NAMALWA (cell line): ENCODE measurements at regions not wholly inside any gene's neighbourhood (a gene's known extent, or its start where the extent isn't known, plus 50 kb on each side); places are given as distances from the start of the nearest gene placed in this dataset.

Experiments used
- DNase-seq: peaks from one replicate; pipeline ENCODE4 v3.0.0-alpha.2; 2015; ENCODE audit warnings: low spot score

DNA sequence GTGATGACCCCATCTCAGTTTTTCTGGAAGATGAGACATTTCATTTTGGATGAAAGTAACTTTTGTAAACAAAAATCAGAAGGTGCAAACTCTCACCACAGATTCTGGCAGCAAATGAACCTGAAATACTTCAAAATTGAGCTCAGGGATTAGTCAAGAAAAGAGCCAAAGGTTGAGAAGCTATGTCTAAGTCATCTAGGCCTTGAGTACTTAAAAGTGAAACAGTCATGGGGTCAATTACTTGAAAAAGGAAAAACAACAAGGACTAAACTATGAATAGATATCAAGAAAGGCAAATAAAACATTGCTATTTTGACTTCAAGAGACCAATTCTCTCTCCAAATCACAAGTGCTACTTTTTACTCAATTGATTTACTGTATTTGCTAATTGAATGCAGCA lies 285.1 kb downstream of the RBM43 start:
- DNase-seq, result no peak

- no peak for DNase-seq
These were observed 286.8 kb downstream of the RBM43 start for GRCh38 chr2:150974864-150975263.

GRCh38 chr2:150974234-150974633 lies 287.4 kb downstream of the RBM43 start:
- DNase-seq, result no peak

GRCh38 chr2:150971910-150972309 lies 289.8 kb downstream of the RBM43 start:
- DNase-seq, result no peak

- no peak for DNase-seq
These were observed 298.3 kb downstream of the RBM43 start for GRCh38 chr2:150963336-150963735.

DNA sequence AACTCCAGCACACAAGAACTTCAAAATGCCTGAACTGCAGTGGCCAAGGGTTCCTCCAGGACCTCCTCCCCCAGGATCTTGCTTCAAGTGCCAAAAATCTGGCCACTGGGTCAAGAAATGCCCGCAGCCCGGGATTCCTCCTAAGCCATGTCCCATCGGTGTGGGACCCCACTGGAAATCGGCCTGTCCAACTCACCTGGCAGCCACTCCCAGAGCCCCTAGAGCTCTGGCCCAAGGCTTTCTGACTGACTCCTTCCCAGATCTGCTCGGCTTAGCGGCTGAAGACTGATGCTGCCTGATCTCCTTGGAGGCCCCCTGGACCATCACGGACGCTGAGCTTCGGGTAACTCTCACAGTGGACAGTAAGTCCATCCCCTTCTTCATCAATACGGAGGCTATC lies 306.4 kb downstream of the RBM43 start:
- DNase-seq, result no peak

DNA sequence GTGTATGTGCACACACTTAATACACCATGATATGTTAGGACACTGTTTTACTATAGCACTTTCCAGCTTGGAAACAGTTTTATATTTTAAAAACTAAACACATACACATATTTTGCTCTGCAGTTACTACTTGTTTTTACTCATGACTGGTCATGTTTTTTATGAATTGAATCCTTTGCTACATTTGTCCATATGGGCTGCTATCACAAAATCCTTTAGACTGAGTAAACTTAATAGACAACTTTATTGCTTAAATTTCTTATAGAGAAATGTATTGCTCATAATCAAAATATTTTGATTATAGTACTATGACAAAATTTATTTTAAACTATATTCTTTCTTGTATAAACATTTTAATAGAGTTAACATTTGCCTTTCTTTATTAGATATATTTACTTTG lies 314.8 kb downstream of the RBM43 start:
- DNase-seq, result no peak

DNA sequence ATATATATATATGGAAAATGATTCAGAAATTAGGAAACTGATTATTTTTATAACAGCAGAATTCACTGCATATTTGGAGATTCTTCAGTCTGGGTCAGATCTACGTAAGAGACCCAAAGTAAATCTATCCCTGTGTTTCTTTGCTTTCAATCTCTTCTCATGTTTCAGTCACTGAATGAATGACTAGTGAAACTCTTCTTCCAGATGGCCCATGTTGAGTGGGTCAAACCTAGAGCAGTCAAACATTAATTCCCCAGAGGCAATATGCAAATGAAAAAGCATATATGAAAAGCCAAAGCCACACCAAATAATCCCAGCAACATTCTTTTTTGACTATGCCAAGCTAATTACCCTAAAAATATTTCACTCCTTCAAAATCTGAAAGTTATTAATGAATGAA lies 317.3 kb downstream of the RBM43 start:
- DNase-seq, result peak; percentile 15

DNA sequence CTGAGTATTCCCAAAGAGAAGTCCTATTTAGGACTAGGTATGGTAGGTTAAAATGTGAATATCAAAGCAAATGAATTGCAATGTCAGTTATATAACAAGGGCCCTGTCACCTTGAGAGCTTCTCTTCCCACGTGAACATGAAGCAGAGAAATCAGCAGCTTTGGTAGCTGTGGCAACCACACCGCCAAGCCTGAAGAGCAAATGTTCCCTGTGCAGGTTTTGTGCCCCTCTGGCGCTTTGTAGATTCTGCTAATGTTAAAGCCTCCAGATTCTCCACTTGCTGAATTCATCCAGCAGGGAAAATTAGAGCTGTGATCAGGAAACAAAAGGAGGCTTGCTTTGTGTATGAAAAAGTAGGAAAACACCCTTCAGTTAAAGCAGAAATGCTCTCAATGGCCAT lies 322.6 kb downstream of the RBM43 start:
- no peak for DNase-seq

DNA sequence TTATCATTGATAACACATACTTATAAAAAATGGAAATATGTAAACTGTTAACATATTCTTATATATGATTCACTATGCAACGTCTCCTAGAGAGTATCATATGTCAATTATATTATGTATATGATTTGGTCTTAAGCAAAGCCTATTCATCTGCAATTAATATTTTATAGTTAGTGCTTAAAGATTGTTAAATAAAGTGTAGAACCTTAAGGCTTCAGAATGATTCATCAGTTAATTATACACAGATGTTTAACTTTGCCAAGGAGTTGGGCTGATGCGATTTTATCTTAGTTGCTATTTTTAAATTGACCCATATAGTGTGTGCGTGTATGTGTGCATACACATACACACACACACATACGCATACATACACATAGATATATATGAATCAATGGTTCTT lies 323.1 kb downstream of the RBM43 start:
- no peak for DNase-seq

GRCh38 chr2:150937030-150937429 lies 324.6 kb downstream of the RBM43 start:
- no peak for DNase-seq

GRCh38 chr2:150931451-150931850 lies 330.2 kb downstream of the RBM43 start:
- DNase-seq, result no peak

DNA sequence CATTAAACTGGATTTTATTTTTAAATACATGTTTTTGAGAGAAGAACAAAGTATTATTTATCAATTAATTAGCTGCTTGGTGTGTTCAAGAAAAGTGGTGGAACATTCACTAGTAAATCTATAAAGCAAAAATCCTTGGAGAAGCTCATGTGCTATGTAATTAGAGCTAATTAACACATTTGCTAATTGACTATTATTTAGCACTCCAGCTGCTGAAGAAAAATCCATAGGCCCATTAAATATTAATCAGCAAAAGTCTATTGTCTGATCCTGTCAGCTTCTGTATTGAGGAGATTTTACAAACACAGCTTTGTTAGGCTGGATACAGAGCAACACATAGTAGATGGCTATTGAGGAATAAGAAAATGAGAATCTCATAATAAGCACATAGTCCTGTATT lies 336.1 kb downstream of the RBM43 start:
- no peak for DNase-seq

- DNase-seq, result no peak
These were observed 336.8 kb downstream of the RBM43 start for GRCh38 chr2:150924878-150925277.

DNA sequence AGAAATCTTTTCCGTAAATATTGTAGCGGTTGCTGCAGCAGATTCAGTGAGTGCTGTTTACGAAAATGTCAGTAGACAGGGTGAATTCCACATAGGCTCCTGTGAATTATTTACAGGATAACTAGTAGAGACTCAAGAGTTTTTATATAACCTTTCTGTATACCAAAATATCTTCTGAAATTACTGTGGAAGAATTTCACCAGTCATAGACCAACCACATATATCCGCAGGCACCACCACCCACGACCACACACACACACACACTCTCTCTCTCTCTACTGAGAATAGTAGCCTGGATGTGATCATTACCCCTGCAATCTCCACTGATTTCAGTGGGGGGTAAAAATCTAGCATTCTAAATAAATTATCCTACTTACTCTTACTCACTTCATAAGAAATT lies 341.8 kb downstream of the RBM43 start:
- no peak for DNase-seq

- no peak for DNase-seq
These were observed 343.5 kb downstream of the RBM43 start for GRCh38 chr2:150917961-150918713.

DNA sequence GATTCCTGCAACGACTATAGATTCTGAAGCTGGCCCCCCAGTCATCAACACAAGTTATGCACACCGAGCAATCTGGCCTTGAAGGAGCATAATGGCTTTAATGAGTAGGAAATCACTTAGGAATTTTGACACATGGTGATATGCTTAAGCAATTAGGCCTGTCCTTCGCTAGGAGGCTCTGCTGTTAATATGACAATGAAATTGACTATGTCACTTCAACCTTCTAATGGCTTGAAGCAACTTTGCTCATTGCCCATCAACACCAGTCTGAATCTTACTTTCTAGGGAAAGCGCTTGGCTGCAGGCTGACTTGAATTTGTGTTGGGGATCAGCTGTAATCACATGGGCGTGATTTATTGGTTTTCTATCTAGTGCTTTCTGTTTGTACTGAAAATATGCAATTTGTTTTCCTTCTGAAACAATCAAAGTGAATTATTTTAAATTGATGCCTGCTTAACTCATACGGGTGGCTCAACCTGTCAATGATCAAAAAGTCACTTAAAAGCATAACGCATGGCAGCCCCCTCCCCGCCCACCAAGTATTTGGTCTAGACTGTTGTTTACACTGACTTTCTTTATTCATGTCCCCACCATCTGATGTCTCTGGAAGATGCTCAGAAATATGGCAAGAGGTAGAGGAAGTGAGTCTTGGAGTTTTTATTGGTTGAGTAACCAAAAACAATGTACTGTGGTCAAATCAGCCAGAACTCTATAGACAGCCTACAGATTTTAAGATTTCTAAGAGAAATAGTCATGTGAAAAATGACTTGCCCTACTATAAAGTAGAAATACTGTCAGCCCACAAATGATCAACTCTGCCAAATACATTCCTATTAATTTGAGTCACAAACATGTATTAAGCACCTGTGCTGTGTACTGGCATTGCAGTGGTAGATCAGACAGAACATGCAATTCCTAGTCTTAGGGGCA lies 344.9 kb downstream of the RBM43 start:
- no peak for DNase-seq

GRCh38 chr2:150911766-150912280 lies 349.8 kb downstream of the RBM43 start:
- no peak for DNase-seq

DNA sequence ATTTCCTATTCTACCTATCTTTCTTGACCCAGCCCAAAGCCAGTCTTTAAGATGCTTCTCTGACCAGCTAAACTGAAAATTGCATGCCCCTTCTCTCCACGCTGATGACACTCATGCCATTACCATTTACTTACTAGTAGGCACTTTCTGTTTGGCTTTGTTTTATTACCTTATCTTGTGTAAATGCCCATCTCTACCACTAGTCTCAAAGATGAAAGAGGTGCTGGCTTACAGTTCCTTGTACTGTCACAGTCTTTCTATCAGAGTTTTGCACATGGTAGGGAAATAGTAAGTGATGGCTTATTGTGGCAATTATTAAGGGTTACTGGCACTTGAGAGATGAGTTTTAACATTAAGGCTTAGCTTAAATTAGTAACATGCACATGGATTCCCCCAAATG lies 352.1 kb downstream of the RBM43 start:
- peak; percentile 19 for DNase-seq

- no peak for DNase-seq
These were observed 352.6 kb downstream of the RBM43 start for GRCh38 chr2:150909090-150909489.

DNA sequence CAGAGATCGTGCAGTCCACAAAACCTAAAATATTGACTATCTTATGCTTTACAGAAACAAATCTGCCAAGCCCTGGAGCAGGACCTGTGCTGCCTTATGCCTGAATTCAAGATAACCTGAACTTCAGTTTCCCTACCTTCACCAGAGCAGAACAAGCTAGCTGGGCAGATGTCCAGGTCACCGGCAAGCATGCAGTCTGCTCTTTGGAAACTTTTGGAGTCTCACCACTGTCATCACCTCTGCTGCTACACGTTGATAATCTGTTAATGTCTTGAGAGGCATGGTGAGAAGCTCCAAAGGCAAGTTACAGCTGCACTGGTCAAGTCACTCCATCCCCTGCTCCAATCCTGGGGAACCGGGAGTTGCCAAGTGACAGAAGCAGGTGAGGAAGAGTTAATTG lies 354.2 kb downstream of the RBM43 start:
- no peak for DNase-seq

DNA sequence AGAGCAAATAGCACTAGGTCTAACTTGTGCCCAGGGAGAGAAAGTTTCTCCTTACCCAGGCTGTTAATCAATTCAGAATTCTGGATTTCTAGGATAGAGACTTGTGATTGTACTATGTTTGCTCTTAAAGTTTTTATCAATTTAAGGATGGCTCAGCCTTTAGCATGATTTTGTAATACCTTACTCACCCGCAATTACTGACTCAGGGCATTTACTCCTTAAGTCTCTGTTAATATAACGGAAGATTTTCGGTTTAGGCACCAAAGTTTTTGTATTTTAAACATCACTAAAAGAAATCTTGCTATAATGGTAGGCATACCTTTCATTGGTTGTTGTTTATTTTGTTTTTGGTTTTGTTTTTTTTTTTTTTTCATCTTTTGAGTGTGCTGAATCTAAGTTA lies 358.2 kb downstream of the RBM43 start:
- no peak for DNase-seq

- DNase-seq, result no peak
These were observed 358.6 kb downstream of the RBM43 start for GRCh38 chr2:150903055-150903454.
